ENCODE measurements at regions not wholly inside any gene's neighbourhood (a gene's known extent, or its start where the extent isn't known, plus 50 kb on each side); places are given as distances from the start of the nearest gene placed in this dataset.

- TF ChIP-seq, protein P1, sequence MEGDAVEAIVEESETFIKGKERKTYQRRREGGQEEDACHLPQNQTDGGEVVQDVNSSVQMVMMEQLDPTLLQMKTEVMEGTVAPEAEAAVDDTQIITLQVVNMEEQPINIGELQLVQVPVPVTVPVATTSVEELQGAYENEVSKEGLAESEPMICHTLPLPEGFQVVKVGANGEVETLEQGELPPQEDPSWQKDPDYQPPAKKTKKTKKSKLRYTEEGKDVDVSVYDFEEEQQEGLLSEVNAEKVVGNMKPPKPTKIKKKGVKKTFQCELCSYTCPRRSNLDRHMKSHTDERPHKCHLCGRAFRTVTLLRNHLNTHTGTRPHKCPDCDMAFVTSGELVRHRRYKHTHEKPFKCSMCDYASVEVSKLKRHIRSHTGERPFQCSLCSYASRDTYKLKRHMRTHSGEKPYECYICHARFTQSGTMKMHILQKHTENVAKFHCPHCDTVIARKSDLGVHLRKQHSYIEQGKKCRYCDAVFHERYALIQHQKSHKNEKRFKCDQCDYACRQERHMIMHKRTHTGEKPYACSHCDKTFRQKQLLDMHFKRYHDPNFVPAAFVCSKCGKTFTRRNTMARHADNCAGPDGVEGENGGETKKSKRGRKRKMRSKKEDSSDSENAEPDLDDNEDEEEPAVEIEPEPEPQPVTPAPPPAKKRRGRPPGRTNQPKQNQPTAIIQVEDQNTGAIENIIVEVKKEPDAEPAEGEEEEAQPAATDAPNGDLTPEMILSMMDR (IDR thresholded peaks at IDR 0.05; ENCODE audit: insufficient read depth, low read length, poor library complexity, severe bottlenecking), result no peak
- no peak for TF ChIP-seq EZH2phosphoT487 (conservative IDR thresholded peaks at IDR 0.05; ENCODE audit: low read length)
Observed at GRCh38 chr6:18663011-18663410, 275.9 kb downstream of the RNF144B start.
